HepG2 (cell line): ENCODE measurements at regions not wholly inside any gene's neighbourhood (a gene's known extent, or its start where the extent isn't known, plus 50 kb on each side); places are given as distances from the start of the nearest gene placed in this dataset.

Experiments
- FOXJ3 ChIP-seq: sonication (generic); formaldehyde crosslinking; IDR thresholded peaks from 2 replicates; pipeline ENCODE4 v1.4.0; 2020; ENCODE audit warnings: missing genetic modification reagents, mild to moderate bottlenecking, borderline replicate concordance
- TAF1 ChIP-seq: sonication (generic); formaldehyde crosslinking; IDR thresholded peaks from 2 replicates; pipeline ENCODE4 v1.4.0; 2020; ENCODE audit warnings: missing genetic modification reagents

- no peak for TF ChIP-seq TAF1 (CRISPR knock-in tag)
- no peak for TF ChIP-seq FOXJ3 (CRISPR knock-in tag)
These were observed 492.2 kb downstream of the CDH11 start for GRCh38 chr16:64629622-64630021.
